ENCODE measurements at regions not wholly inside any gene's neighbourhood (a gene's known extent, or its start where the extent isn't known, plus 50 kb on each side); places are given as distances from the start of the nearest gene placed in this dataset.

DNA sequence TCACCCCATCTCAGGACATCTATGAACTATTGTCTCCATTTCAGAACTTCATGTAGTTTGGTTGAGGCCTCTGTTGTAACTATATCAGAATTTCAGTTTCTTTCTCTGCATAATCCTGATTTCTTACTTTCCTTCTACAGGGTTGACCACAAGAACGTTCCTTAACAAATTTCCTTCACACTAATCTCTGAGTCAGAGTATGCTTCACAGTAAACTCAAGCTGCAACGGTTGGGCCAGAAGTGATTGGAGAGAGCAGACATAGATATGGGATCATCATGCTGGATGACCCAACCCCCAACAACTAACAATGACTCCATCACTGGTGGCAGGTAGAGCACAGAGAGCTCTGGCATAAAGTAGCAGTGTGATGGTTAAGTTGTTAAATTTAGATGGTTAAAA lies 128.8 kb upstream of the OSTN start:
- intact Hi-C loops (cut with micrococcal nuclease; ENCODE audit: unreplicated experiment), result no loop called here
- Histone ChIP-seq H3K4me3 (ENCODE audit: low read depth, low read length, poor library complexity, severe bottlenecking) (no peak overlapping the region), H4K20me1 (ENCODE audit: insufficient read depth, low read length) (no peaks in the 10 kb centered on the region), H3K36me3 (ENCODE audit: insufficient read depth, low read length) (no peaks in the 10 kb centered on the region), H2AFZ (ENCODE audit: low read length) (0 out of 2 replicates have a peak overlapping the region, but pooled peaks have one; percentile 25), H3K9me2 (ENCODE audit: insufficient read depth, low read length) (no peaks in the 10 kb centered on the region), H3K27ac (ENCODE audit: low read depth, low read length, poor library complexity, severe bottlenecking) (no peak overlapping the region), H3K4me2 (ENCODE audit: low read length) (no peak overlapping the region), H3K79me2 (ENCODE audit: insufficient read depth, low read depth, low read length) (no peaks in the 10 kb centered on the region), H3K9me3 (ENCODE audit: low read length) (no peaks in the 10 kb centered on the region), H3K4me1 (ENCODE audit: insufficient read depth, low read length, poor library complexity, severe bottlenecking) (peaks cover 3% of the 10 kb centered on the region)
- no peak for DNase-seq (ENCODE audit: low spot score)
- BruUV-seq (replicated peaks), result no TSS peak
- TF ChIP-seq, protein P1, sequence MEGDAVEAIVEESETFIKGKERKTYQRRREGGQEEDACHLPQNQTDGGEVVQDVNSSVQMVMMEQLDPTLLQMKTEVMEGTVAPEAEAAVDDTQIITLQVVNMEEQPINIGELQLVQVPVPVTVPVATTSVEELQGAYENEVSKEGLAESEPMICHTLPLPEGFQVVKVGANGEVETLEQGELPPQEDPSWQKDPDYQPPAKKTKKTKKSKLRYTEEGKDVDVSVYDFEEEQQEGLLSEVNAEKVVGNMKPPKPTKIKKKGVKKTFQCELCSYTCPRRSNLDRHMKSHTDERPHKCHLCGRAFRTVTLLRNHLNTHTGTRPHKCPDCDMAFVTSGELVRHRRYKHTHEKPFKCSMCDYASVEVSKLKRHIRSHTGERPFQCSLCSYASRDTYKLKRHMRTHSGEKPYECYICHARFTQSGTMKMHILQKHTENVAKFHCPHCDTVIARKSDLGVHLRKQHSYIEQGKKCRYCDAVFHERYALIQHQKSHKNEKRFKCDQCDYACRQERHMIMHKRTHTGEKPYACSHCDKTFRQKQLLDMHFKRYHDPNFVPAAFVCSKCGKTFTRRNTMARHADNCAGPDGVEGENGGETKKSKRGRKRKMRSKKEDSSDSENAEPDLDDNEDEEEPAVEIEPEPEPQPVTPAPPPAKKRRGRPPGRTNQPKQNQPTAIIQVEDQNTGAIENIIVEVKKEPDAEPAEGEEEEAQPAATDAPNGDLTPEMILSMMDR (conservative IDR thresholded peaks at IDR 0.05; ENCODE audit: low read length), result no peak
- no peak for TF ChIP-seq EZH2phosphoT487 (IDR thresholded peaks at IDR 0.05; ENCODE audit: borderline replicate concordance, low read depth, low read length)
- CTCF ChIA-PET (ENCODE audit: unreplicated experiment), result no interaction called here
- POLR2A ChIA-PET, result interaction anchor here (0.5 to 1.1 kb wide), 3 partner anchors 8 to 1692 kb away, joined by 3 to 4 read pairs (median 3); no protein-coding TSS in a partner anchor

DNA sequence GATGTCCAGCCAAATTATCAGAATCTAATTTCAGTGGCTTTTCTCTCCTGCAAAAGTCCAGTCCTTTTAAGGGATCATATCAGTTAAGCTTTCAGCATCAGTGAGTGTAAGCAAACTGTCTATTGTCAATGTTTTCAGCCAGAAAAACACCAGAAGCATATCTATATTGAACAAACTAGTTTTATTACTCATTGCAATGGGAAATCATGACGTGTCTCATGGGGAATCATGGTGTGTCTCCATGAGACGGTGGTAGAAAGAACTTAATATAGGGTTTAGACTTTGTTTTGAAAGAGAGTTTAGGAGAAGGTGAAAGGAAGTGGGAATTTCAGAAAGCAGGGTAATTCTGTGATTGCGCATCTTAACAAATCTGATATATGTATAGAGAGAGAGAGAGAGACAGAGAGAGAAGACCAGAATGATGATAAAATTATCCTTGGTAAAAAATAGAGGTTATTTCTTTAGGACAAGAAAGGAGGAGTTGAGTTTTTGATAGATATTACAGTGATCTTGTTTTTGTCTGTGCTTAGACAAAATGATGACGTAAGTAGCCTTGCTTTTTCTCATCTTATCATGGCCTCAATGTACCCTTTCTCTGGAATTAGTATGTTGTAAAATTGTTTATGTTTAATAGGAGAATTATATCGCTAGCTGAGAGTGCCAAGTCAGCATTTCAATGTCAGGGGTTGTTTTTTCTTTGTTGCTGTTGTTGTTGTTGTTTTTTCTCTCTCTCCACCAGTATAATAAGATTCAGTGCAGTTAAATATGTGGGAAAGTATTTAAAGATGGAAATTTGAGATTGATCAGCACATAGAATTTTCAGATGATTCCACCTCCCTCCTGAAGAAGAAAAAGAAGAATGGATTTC lies 129.9 kb upstream of the OSTN start:
- BruUV-seq (replicated peaks), result no TSS peak
- no peak for TF ChIP-seq EZH2phosphoT487 (IDR thresholded peaks at IDR 0.05; ENCODE audit: borderline replicate concordance, low read depth, low read length)
- TF ChIP-seq, protein P1 (conservative IDR thresholded peaks at IDR 0.05; ENCODE audit: low read length), result no peak
- H3K79me2 ChIP-seq (ENCODE audit: insufficient read depth, low read depth, low read length), result no peaks in the 10 kb centered on the region
- DNase-seq (ENCODE audit: low spot score), result no peak
- CTCF ChIA-PET (ENCODE audit: unreplicated experiment), result no interaction called here
- H3K4me2 ChIP-seq (ENCODE audit: low read length), result no peak overlapping the region
- intact Hi-C loops (cut with micrococcal nuclease; ENCODE audit: unreplicated experiment), result no loop called here
- no peaks in the 10 kb centered on the region for H3K9me2 ChIP-seq (ENCODE audit: insufficient read depth, low read length)
- H3K36me3 ChIP-seq (ENCODE audit: insufficient read depth, low read length), result no peaks in the 10 kb centered on the region
- POLR2A ChIA-PET, result interaction anchor here (0.6 to 0.9 kb wide), 3 partner anchors 16 to 1077 kb away, joined by 3 to 4 read pairs (median 3); no protein-coding TSS in a partner anchor
- H4K20me1 ChIP-seq (ENCODE audit: insufficient read depth, low read length), result no peaks in the 10 kb centered on the region
- no peaks in the 10 kb centered on the region for H3K9me3 ChIP-seq (ENCODE audit: low read length)
- H2AFZ ChIP-seq (ENCODE audit: low read length), result no peak overlapping the region
- no peak overlapping the region for H3K27ac ChIP-seq (ENCODE audit: low read depth, low read length, poor library complexity, severe bottlenecking)
- H3K4me3 ChIP-seq (ENCODE audit: low read depth, low read length, poor library complexity, severe bottlenecking), result no peak overlapping the region
- peaks cover 3% of the 10 kb centered on the region for H3K4me1 ChIP-seq (ENCODE audit: insufficient read depth, low read length, poor library complexity, severe bottlenecking)

DNA sequence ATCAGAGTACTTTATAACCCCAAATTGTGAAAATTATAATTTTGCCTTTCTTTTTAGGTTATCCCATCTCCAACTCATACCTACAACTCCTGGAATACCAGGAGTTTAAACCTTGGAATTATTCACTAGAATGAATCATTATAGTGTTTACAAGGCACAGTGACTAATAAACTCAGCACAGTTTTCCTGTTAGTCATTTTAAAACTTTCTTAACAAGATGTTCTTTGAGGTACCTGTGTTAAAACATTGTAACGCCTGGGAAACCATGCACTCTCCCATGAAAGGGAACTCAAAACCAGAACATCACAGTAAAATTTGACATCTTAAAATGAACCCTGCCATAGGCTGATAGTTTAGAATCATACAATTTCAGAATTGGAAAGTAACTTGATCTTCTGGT lies 132.4 kb upstream of the OSTN start:
- Histone ChIP-seq H3K36me3 (ENCODE audit: insufficient read depth, low read length) (no peaks in the 10 kb centered on the region), H3K4me2 (ENCODE audit: low read length) (no peak overlapping the region), H3K4me1 (ENCODE audit: insufficient read depth, low read length, poor library complexity, severe bottlenecking) (peaks cover 2% of the 10 kb centered on the region), H3K27ac (ENCODE audit: low read depth, low read length, poor library complexity, severe bottlenecking) (no peak overlapping the region), H2AFZ (ENCODE audit: low read length) (peak overlapping the region; percentile 6; the same call in 1 of the 2 replicates), H4K20me1 (ENCODE audit: insufficient read depth, low read length) (no peaks in the 10 kb centered on the region), H3K9me3 (ENCODE audit: low read length) (no peaks in the 10 kb centered on the region), H3K79me2 (ENCODE audit: insufficient read depth, low read depth, low read length) (no peaks in the 10 kb centered on the region), H3K9me2 (ENCODE audit: insufficient read depth, low read length) (no peaks in the 10 kb centered on the region), H3K4me3 (ENCODE audit: low read depth, low read length, poor library complexity, severe bottlenecking) (no peak overlapping the region)
- ChIA-PET CTCF (ENCODE audit: unreplicated experiment) (no interaction called here), POLR2A (interaction anchor here (1.5 kb wide), 1 partner anchor 31 kb away, joined by 4 read pairs; no protein-coding TSS in a partner anchor)
- DNase-seq (ENCODE audit: low spot score), result no peak
- TF ChIP-seq EZH2phosphoT487 (IDR thresholded peaks at IDR 0.05; ENCODE audit: borderline replicate concordance, low read depth, low read length), result no peak
- TF ChIP-seq, protein P1 (conservative IDR thresholded peaks at IDR 0.05; ENCODE audit: low read length), result no peak
- BruUV-seq (replicated peaks), result no TSS peak
- intact Hi-C loops (cut with micrococcal nuclease; ENCODE audit: unreplicated experiment), result no loop called here
